RPMI8226 (cell line): ENCODE measurements at regions not wholly inside any gene's neighbourhood (a gene's known extent, or its start where the extent isn't known, plus 50 kb on each side); places are given as distances from the start of the nearest gene placed in this dataset.

ENCODE experiments used
- DNase-seq: peaks from one replicate; pipeline ENCODE4 v3.0.0-alpha.2; 2015

- DNase-seq, result no peak
Measured at GRCh38 chr20:59376109-59376841, 75.9 kb downstream of the EDN3 start.

GRCh38 chr20:59376998-59377397, 76.6 kb downstream of the EDN3 start:
- DNase-seq, result no peak

- no peak for DNase-seq
Measured at GRCh38 chr20:59377842-59378241, 77.4 kb downstream of the EDN3 start.

- no peak for DNase-seq
Measured at GRCh38 chr20:59378396-59378795, 78.0 kb downstream of the EDN3 start.

GRCh38 chr20:59378966-59379365, 78.6 kb downstream of the EDN3 start:
- DNase-seq, result no peak

GRCh38 chr20:59381689-59382088, 81.3 kb downstream of the EDN3 start:
- DNase-seq, result no peak

- no peak for DNase-seq
Measured at GRCh38 chr20:59382157-59382725, 81.8 kb downstream of the EDN3 start.

- peak; percentile 26 for DNase-seq
Measured at GRCh38 chr20:59382907-59383306, 82.5 kb downstream of the EDN3 start.

GRCh38 chr20:59385038-59385437, 84.6 kb downstream of the EDN3 start:
- DNase-seq, result no peak

- DNase-seq, result peak; percentile 30
Measured at GRCh38 chr20:59385480-59385879, 85.1 kb downstream of the EDN3 start.

GRCh38 chr20:59386809-59387208, 86.4 kb downstream of the EDN3 start:
- DNase-seq, result no peak

- no peak for DNase-seq
Measured at GRCh38 chr20:59387891-59388290, 87.5 kb downstream of the EDN3 start.

- no peak for DNase-seq
Measured at GRCh38 chr20:59388402-59388801, 88.0 kb downstream of the EDN3 start.

- no peak for DNase-seq
Measured at GRCh38 chr20:59390437-59390836, 90.0 kb downstream of the EDN3 start.

GRCh38 chr20:59391975-59392374, 91.6 kb downstream of the EDN3 start:
- no peak for DNase-seq

GRCh38 chr20:59392736-59393135, 92.3 kb downstream of the EDN3 start:
- DNase-seq, result no peak

- DNase-seq, result no peak
Measured at GRCh38 chr20:59393142-59393541, 92.7 kb downstream of the EDN3 start.

- DNase-seq, result no peak
Measured at GRCh38 chr20:59395729-59396128, 95.3 kb downstream of the EDN3 start.

GRCh38 chr20:59398537-59399205, 98.3 kb downstream of the EDN3 start:
- peak; percentile 28 for DNase-seq

GRCh38 chr20:59399426-59400099, 99.2 kb downstream of the EDN3 start:
- DNase-seq, result no peak

- no peak for DNase-seq
Measured at GRCh38 chr20:59400708-59401107, 100.3 kb downstream of the EDN3 start.

GRCh38 chr20:59402681-59403080, 102.3 kb downstream of the EDN3 start:
- DNase-seq, result peak; percentile 53

- DNase-seq, result peak; percentile 60
Measured at GRCh38 chr20:59403261-59403961, 103.0 kb downstream of the EDN3 start.
